HPDE6-E6E7 (cell line): ENCODE measurements at regions not wholly inside any gene's neighbourhood (a gene's known extent, or its start where the extent isn't known, plus 50 kb on each side); places are given as distances from the start of the nearest gene placed in this dataset.

Experiments
- DNase-seq: peaks from one replicate; pipeline ENCODE4 v3.0.0; 2011; ENCODE audit warnings: missing footprints; ENCODE audit errors: extremely low spot score

DNA sequence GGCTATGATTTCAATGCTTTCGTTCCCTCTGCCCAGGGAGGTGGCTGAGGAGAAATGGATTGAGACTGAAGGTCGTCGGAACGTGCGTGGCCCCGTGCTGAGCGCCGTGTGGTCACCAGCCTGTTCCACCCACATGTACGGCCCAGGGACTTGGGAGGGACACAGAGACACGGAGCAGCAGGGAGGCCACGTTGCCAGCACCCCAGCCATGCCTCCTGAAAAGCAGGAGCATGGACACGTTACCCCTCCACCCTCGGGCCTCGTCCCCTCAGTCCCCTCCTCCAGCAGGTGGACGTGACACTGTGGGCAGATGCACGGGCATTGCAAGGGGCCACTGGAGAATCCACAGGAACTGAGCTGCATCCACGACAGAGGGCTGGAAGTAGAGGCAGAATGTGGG lies 133.1 kb upstream of the CST7 start:
- no peak for DNase-seq

DNA sequence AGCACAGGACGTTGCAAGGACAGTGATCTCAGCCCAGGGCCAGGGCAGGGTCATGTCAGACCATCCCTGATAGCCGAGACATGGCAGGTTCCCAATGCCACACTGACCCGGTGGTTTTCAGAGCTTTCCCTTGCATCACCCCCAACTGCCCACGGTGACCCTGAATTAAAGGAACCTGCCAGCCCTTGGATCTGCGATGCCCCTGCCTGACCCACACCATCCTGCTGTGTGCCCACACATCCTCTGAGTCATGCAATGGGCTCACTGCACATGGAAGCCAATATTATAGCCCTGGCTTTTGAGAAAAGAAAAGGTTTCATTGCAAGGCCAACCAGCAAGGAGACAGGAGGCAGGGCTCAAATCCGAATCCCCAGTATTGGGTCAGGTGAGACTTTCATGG lies 132.6 kb upstream of the CST7 start:
- DNase-seq: no peak

DNA sequence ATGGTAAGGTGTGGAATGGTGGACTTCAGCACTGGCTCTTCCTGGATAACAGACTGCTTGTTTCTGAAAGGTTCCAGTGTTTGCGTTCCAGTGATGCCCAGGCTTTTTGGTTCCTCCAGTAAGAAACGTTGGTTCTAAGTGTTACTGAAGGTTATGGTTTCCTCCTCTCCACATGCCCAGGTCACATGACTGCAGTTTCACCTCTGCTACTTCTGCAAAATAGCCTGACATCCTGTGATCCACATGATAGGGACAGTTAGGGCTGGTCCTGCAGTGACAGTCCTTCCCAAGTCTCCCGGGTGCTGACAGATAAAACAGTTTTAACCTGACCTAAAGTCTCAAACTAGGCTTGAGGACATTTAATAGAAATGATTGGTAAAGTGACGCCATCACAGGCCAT lies 132.2 kb upstream of the CST7 start:
- no peak for DNase-seq

DNA sequence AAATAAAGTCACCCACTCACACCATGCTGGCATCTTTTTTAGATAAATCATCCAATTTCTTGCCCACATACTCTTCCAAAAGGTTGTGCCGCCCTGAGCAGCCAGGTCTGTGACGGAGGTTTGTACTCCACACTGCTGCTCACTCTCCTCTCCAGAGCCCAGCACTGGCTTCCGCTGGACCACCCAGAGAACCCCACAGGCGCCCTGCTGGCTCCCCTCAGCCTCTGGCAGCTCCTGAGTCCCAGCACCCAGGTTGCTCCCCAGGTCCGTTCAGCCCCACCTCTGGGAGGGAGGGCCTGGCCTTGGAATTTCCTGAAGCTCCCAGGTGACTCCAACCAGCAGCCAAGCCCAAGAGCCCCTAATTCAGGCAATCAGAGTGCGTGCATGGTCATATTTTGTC lies 131.7 kb upstream of the CST7 start:
- DNase-seq: no peak

DNA sequence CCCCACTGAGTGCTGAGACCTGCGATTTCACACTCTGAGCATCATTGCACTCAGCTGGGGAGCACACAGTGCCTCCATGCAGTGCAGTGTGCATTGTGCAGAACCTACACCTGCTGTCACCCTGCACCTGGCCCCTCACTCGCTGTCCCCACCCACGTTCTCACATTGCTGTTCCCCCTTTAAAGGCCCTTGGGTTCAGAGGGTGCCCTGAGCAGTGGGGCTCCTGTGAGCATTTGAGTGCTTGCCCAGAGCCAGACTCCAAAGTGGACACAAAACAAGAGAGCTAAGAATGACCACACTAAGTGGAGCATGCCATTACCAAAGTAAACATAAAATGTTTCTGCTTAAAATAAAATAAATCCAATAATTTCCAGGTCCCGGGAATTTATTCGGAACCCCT lies 131.0 kb upstream of the CST7 start:
- DNase-seq: no peak

DNA sequence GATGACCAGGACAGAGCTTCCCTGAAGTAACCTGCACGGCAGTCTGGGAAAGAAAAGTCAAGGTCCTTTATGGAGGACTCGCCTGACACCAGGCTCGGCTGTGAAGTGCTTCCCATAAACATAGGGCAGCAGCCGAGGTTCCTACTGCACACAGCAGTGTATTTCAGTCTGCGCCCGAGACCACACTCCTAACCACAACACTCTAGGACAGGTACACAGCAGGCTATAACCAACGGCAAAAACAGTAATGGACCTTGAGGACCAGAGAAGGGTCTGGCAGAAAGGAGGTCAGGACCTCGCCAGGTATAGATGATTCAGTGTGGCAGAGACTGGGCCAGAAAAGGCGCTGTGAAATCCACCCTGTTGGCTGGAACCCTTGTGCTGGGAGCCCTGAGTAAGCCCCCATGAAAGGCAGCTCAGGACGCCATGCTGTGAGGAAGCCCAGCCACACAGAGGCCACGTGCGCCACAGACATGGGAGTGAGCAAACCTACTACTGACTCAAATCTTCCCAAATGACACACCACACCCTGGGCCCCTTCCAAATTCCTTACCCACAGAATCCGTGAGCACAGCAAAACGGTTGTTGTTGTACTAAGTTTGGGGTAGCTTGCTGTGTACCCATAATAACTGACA lies 129.6 kb upstream of the CST7 start:
- no peak for DNase-seq

DNA sequence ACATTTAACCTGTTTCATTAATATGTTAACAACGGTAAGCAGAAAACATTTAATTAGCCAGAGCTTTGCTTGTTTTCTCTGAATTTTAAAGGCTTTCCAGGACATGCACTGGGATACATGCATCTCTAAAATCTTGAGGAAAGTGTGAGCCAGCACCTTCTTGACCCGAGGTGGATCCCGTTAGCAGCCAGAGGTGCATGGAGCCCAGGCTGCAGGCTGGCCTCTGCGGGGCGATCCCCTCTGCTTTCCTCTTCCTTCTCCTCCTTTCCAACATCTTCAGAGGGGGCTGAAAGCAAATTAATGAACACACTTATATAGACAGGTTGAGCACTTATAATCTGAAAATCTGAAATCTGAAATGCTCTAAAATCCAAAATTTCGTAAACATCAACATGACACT lies 128.7 kb upstream of the CST7 start:
- DNase-seq: no peak

DNA sequence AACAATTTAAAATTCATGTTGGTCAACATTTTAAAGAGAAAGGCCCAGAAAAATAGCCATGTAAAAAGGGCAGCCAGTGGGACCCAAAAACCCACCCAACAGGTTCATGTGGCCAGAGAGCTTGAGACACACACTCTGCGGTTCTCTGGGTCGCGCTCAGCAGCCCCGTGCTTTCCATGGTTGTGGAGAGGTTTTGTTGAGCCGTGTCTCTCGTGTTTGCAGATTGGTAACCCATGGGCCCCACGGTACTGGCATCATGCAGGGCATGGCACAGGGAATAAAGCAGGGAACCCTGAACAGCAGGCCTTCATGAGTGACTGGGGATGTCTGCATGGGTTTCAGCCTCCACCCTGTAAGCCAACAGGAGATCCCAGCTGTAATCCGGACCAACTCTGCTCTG lies 127.7 kb upstream of the CST7 start:
- DNase-seq: no peak

DNA sequence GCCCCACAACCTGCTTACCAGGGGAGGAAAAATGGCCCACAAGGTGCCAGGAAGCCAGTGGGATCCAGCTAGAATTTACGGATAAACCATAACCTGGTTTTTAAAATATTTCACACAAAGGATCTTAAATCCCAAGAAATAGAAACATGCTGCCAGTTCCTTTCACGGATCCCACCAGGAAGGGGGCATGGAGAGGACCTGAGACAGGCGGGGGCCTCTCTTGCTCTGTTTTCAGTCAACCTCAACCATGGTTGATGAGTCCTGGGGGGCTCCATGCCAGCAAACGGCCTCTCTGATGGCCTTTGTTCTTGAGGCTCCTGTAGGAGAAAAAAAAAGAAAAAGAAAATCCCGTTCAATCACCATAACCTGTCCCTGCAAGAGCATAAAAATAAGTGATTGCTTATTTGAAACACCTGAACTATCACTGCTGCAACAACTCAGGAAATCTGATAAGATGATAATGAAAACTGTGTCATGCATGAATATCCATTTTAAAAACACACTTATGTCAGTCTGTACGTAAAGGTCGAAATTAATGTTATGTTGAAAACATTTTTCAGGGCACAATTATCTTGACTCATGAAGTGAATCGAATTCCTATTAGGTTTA lies 125.8 kb upstream of the CST7 start:
- DNase-seq: no peak

DNA sequence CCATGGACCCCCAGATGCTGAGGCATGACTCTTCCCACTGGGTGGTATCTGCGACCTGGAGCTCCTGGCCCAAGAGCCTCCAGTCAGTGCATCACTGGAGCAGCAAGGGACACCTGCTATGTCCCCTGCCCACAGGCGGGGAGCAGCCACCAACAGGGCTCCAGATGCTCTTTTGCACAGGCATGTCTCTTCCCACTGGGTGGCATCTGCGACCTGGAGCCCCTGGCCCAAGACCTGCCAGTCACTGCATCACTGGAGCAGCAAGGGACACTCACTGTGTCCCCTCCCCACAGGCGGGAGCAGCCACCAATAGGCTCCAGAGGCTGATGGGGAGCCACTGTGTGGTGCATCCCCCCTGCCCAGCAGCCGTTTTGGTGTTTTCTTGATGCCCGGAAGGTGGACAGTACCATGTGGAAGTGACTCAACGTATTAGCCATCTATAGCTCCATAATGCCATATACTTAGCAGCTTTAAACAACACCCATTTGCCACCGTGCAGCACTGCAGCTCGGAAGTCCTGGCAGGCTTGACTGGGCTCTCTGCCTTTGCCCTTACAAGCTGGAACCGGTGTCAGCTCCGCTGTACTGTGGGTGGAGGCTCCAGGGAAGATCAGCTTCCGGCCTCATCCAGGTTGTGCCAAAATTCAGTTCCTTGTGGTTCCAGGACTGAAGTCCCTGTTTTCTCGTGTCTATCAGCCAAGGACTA lies 124.9 kb upstream of the CST7 start:
- no peak for DNase-seq

DNA sequence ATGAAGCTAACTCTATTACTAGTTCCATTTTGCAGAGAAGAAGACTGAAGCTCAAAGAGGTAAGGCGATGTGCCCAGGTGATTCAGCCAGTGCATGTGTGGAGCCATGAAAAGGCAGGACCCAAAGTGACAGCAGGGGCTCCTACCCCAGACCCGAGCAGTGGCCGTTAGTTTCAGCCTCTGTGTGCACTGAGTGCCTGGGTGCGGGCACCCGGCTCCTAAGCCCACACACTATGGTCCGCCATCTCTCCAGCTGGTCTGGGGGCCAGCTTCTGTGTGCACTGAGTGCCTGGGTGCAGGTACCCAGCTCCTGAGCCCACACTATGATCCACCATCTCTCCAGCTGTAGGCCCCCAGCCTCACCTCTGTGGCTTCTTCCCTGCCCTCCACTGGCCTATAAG lies 123.5 kb upstream of the CST7 start:
- DNase-seq: no peak

DNA sequence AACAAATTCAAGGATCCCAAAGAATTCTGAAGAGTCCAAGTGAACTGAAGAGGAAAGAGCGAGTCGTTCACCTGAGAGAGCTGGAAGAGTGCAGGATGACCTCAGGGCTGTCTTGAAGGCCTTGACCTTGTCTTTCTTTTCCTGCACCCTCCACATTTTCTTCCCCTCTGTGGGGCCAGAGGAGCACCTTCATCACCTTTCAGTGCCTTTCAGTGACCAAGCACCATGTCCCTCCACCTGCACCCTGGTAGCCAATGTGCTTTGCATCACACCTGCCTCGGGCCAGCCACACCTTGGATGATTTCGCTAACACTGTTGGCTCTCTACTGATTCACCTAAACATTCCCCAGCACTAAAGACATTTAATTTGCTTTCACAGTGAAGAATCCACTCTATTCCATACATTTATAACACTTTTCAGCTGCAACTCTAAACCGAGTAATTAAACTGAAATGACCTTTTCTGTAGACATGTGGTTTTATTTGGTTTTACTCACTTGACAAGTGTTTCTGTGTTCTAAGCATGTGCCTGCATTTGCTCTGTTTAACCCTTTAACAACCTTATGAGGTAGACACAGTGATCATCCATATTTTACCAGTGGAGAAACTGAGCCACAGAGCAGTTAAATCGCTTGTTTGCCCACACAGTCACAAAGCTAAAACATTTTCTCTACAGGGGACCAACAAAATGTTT lies 121.3 kb upstream of the CST7 start:
- no peak for DNase-seq

DNA sequence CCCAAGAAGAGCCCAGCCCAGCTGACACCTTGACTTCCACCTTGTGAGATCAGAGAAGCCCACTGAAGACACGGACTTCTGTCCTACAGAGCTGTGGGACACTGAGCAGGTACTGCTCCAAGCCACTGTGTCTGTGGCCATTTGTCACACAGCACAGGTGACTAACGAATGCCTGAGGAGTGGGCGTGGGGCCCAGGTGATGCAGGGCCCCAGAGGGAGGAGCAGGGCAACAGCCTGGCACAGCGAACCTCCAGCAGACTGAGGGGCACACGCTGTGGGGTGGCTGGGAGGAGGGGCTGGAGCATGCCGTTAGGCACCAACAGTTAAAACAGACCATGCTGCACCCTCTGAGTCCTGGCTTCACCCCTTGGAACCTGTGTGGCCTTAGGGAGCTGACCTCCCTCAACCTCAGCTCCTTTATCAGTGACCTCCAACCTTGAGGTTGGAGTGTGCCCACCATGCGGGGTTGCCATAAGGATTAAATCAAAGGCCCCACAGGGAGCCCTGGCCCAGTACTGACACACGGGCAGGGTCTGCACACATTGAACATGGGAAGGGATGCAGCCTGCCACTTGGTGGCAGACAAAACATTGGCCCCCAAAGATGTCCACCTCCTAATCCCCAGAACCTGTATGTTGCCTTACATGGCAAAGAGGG lies 119.9 kb upstream of the CST7 start:
- DNase-seq: no peak

DNA sequence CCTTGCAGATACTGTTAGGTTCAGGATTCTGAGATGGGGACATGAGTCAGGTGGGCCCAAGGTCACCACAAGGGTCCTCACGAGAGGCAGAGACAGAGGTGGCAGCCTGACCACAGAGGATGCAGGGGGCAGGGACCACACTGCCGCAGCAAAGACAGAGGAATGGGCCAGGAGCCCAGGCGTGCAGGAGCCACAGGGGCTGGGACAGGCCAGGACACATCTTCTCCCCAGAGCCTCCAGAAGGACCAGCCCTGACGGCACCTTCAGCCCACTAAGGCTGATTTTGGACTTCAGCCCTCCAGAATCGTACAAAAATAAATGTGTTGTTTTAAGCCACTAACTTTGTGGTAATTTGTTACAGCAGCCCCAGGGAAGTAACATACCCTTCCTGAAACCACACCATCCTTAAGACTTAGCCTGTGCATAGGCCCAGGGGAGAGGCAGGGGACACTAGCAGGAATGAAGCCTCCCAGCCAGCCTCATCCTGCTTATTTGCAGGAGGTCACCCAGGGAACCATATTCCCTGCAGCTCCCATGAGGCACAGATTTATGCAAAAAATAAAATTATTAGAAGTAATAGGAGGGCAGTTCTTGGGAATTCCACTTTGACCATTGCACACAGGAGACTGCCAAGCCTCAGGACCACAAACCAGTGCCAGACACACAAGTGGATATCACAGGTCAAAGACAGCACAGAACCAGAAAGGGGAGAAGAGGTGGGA lies 119.3 kb upstream of the CST7 start:
- no peak for DNase-seq

DNA sequence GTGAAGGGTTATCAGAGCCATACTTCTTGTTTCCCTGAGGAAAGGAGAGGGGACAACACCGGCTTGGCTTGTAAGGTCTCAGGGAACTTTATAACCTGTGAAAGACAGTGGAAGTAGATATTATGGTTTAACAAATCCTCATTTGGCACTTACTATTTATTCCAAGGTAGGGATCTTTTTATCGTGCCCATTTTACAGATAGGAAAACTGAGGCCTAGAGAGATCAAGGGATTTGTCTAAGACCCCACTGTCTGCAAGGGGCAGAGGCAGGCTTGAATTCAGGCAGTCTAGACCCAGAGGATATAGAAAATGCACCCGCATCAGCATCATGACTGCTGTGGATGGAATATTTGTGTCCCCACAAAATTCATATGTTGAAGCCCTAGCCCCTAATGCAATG lies 118.4 kb upstream of the CST7 start:
- DNase-seq: no peak

DNA sequence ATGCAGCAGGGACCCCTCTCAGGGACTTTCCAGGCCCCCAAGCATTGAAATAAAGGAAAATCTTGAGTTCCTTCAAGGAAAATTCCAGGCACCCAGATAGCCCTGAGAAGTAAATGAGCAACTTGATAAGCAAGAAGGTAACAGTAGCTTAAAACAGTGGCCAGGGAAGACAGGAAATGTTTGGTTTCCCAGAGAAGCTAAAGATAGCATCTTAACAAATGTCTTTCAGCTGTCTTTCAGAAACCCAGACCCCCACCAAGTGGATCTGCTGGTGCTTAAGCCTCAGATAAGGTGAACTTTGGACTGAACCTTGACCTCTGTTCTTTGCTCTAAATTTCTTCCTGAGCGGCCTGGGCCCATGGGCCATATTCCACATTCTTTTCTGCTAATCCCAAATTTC lies 117.8 kb upstream of the CST7 start:
- DNase-seq: no peak

DNA sequence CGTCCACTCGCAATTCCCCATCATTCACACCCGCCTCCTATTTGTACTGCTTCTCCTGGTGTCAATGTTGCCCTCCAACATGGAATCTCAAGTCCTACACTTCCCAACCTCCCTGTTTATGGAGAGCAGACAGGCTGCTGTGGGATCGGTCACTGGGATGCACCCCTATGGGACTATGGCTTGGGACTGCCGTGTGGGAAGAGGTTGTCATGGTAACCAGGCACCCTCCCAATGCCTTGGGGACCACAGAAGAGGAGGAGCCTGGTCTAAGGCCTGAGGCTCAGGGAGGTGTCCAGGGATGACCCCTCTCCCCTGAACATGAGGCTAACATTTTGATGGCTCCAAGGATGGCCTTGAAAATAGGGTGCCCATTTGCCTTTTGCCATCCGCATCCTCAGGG lies 116.6 kb upstream of the CST7 start:
- no peak for DNase-seq

DNA sequence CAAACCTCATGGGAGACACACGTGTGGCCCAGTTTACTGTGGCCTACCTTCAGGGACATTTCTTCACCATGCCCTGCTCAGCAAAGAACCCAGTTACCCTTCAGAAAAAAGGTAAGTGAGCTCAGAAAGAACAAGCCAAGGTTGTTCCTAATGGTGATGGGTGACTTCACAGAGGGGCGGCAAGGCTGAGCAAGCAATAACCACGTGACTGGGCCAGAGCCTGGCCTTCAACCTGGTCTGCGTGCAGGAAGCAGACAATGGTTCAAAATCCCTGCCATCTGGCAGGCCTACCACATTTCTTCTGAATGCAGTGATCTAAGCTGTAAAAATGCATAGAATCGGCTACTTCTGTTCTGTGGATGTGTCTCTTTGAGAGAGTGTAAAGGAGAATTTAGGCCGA lies 115.5 kb upstream of the CST7 start:
- DNase-seq: no peak

DNA sequence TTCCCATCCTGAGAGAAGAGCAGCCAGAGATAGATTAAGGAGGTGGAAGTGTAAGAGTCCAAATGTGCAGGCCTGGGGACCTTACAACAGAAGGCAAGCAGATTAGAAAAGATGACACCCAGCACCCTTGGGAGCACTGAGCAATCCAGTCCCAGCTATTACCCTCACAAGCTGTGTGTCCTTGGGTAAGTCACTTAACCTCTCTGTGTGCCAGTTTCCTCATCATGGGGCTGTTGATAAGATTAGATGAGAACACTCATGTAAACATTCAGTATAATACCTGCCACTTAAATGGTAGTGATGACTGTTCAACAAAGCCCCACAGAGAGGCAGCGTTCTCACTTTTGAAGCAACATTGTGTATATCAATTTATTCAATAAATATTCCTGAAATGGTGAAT lies 114.8 kb upstream of the CST7 start:
- no peak for DNase-seq

DNA sequence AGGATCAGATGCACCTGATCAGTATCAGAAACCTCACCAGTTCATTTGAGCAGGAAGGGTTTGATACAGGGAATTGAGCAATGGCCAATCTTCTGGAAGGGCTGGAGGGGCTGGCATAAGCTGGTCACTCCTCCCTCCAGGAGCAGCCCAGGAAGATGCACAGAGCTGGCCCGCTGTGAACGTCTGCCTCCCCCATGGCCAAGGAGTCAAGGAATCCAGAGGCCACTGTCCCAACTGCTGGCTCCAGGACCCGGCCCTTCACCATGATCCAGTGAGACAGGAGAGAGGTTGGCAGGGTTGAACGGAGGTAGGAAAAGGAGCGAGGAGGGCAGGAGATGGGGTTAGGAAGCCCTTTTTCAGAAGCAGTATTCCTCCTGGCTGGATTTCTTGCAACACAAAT lies 113.9 kb upstream of the CST7 start:
- no peak for DNase-seq

DNA sequence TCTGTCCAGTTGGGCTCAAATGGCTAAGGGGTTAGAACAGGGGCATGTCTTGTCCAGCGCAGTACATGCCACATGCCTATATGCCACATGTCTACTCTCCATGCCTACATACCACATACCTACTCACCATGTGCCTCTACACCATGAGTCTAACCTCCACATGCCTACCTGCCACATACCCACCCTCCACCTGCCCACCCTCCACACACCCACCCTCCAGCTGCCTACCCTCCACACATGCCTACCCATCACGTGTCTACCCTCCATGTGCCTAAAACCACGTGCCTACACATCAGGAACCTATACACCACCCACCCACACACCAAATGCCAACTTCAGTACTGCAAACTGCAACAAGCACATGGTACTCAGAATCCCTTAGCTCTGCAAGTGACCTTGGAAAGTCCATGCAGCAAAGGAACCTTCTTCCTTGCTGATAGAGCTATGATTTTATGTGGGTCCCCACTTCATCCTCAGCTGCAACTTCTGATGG lies 113.0 kb upstream of the CST7 start:
- no peak for DNase-seq
